Liver (tissue), 3 donors: ENCODE measurements at regions not wholly inside any gene's neighbourhood (a gene's known extent, or its start where the extent isn't known, plus 50 kb on each side); places are given as distances from the start of the nearest gene placed in this dataset.

Experiments used
- CTCF ChIP-seq: fragments of 150-350 bp; IDR thresholded peaks from 2 replicates; pipeline ENCODE4 v1.5.1; 2017; ENCODE audit warnings: improper control_type of control experiment, low read depth, low read length; ENCODE audit not compliant: missing input control
- EGR1 ChIP-seq, 2 donors: IDR thresholded peaks; 2 replicates each; pipeline ENCODE4 v1.6.1; 2016 to 2018; ENCODE audit warnings: antibody characterized with exemption in 2 of 2, low read depth in 2 of 2
- GABPA ChIP-seq, 2 donors: IDR thresholded peaks in 1 of 2; conservative IDR thresholded peaks in 1 of 2; 2 replicates each; pipeline ENCODE4 v1.6.1; 2016; ENCODE audit warnings: antibody characterized with exemption in 2 of 2, mild to moderate bottlenecking in 1 of 2, moderate library complexity in 1 of 2
- HNF4A ChIP-seq, 2 donors: conservative IDR thresholded peaks; 2 replicates each; pipeline ENCODE4 v1.6.1; 2016; ENCODE audit warnings: antibody characterized with exemption in 2 of 2, mild to moderate bottlenecking in 2 of 2
- JUND ChIP-seq, 2 donors: IDR thresholded peaks; 2 replicates each; pipeline ENCODE4 v1.6.1; 2016; ENCODE audit warnings: antibody characterized with exemption in 2 of 2
- RAD21 ChIP-seq, 2 donors: IDR thresholded peaks; 2 replicates each; pipeline ENCODE4 v1.6.1; 2016; ENCODE audit warnings: antibody characterized with exemption in 2 of 2, mild to moderate bottlenecking in 2 of 2
- SP1 ChIP-seq: IDR thresholded peaks from 2 replicates; pipeline ENCODE4 v1.6.1; 2018; ENCODE audit warnings: antibody characterized with exemption, mild to moderate bottlenecking
- YY1 ChIP-seq: IDR thresholded peaks from 2 replicates; pipeline ENCODE4 v1.6.1; 2016; ENCODE audit warnings: antibody characterized with exemption, mild to moderate bottlenecking
- donor health status: healthy.
- donor health status: healthy.

- no peak for TF ChIP-seq CTCF
- TF ChIP-seq SP1: no peak
- TF ChIP-seq HNF4A (conservative IDR thresholded peaks at IDR 0.05): no peak
- no peak for TF ChIP-seq RAD21 (IDR thresholded peaks at IDR 0.05)
- TF ChIP-seq EGR1 (IDR thresholded peaks at IDR 0.05; ENCODE audit: low read depth in 2 of 2): no peak
- no peak for TF ChIP-seq GABPA (IDR thresholded peaks at IDR 0.05 in 1 of 2, conservative IDR thresholded peaks at IDR 0.05 in 1 of 2)
- no peak for TF ChIP-seq YY1
- TF ChIP-seq JUND (IDR thresholded peaks at IDR 0.05): no peak
These were observed 380.3 kb downstream of the GADD45G start for GRCh38 chr9:89985068-89985467.
